NCI-H69 (cell line): ENCODE measurements at regions not wholly inside any gene's neighbourhood (a gene's known extent, or its start where the extent isn't known, plus 50 kb on each side); places are given as distances from the start of the nearest gene placed in this dataset.
A peak's percentile ranks its signal among the peaks of the same experiment; 100 is the strongest.

ENCODE experiments used
- DNase-seq: peaks from one replicate; lab custom pipeline; 2025; lab: John Stamatoyannopoulos, UW

DNA sequence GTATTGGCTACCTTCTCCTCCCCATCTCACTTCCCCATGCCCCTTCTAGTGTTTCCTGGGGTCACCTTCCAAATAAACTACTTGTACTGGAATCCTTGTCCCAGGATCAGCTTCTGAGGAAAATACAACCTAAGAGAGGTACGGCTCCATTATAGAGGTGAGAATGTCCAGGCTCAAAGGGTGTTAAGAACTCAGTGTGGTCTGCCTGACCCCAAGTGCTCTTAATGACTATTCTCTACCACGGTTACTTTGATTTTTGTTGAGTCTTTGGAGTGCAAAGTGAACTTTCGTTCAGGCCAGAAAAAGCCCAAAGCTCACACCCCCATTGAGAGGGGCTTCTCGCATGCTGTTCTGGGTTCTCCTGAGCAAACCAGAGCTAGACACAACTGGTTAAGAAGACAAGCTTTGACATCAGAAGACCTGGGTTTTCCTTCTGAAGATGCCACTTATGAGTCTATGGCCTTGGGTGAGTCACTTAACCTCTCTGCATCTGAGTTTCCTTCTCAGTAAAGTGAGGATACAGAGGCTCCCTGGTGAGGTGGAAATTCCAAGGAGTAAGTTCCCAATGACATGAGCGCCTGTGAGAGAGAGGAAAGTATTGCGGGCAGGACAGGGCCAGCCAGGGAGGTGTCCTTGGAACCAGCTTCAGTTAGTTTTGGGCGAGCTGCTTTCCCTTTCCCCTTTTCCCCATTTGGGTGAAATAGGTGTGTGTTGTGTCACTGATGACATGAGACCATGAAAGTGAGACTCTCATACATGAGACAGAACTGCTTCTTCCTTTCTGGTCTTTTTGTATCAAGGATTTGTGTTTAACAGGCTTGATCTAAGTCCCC, 475.0 kb upstream of the PROK2 start:
- DNase-seq: no peak

DNA sequence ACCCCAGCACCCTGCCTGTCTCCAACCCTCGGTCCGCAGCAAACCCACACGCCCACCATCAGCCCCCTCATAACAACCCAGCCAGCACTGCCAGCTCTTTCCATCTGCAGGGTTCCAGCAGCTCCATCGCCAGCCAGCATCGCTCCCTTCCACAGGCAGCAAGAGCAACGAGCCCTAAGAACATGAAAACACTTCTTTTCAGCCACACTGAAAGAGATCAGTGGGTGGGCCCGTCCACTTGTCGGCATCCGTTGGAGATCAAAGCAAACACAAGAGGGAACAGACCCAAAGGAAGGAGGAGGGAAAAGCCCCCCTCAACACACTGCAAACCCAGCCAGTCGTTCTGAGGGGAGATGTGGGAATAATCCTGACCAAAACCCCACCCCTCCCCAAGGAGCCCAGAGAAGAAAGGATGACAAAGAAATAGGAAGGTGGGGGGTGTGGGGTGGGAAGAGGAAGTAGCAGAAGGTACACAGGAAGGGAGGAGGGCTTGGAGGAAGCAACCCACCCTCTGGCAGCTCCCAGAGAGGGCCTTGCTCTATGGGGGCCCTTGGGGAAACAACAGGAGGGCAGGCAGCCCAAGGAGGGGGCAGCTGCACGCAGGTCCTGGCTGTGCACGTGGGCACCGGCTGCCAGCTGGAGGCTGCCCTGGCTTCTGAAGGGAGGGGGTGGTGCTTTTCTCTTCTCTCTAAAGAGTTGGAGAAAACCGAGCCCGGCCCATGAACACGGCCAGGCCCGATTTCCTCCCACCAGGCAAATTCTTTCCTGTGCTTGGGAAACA, 473.6 kb upstream of the PROK2 start:
- peak; percentile 90 for DNase-seq

DNA sequence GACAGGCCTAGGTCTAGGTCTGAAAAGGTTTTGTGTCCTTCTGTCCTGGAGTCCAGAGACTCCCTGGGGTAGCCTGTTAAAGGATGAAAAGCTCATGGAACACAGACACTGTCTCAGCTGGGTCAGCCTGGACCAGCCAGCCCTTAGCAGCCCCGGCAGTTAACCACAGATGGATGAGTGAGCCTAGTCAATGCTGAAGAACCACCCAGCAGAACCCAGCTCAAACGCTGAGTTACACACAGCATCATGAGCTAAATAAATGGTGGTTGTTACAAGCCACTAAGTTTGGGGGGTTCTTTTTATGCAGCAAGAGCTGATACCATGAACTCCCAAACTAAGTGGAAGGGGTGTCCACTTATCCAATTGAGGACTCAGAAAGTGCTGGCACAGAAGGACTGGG, 472.8 kb upstream of the PROK2 start:
- DNase-seq: no peak

DNA sequence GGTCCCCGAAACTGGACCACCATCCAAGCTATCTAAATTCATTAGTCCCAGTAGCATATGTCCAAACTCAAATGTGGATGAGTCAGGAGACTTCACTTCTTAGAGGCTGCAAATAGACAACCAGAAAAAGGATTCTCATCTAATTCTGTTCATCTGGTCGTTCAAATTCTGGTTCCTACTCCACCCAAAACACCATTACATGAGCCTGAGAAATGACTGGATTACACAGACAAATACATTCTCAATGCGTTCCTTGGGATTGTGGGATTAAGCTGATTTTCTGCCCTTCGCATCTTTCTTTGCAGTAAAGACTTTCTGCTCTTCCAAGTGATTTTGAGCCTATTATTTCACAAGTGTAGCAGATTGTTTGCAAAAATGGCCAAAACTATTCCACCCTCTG, 472.3 kb upstream of the PROK2 start:
- DNase-seq: no peak

DNA sequence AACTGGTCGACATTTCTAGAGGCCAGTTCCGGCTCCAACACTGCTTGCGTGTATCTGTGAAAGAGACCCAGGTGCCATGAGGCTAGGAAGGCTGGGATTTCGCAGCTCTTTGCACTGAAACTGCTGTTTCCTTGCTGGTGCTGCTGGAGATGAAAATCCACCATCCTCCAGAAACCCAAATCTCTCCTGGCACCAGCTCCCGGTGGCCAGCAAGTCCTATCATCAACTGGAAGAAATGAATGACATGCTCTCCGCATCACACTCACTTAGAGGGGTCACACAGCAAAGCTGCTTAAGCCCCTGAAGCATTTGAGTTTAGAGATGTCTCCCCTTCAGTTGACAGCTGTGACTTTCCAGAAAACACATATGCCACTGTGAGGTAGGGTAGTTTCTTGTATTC, 471.8 kb upstream of the PROK2 start:
- no peak for DNase-seq

DNA sequence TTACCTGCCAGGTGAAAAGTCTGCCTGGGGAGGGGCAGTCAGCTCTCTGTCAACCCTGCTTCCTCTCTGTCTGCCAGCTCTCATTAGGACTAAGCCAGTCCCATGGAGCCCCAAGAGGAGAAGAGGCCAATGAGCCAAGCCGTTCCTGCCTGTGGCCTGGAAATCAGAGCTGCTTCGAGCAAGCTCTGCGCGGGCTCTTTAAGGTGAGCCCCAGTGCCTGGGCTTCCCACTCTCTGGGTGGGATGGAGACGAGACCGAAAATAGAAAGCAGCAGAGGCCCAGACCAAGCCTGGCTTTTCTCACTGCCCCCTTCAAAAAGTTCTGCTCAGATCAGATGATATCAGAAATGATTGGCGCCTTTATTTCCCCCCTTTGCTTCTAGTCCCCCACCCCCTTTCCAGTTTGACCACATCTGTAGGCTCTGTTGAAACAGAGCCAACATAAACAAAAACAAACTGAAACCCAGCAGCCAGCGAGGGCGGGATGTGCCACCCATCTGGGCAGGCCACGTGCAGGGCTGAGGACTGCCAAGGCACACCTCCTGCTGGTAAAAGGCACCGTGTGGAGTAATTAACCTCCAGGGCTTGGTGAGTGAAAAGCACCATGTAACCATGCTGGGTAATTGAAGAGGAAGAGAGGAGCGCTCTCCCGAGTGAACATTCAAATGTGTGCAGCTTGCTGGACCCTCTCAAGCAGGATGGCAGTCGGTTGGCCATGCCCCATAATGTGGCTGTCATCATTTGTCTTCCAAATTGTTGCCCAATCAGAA, 471.0 kb upstream of the PROK2 start:
- DNase-seq: peak; percentile 97

DNA sequence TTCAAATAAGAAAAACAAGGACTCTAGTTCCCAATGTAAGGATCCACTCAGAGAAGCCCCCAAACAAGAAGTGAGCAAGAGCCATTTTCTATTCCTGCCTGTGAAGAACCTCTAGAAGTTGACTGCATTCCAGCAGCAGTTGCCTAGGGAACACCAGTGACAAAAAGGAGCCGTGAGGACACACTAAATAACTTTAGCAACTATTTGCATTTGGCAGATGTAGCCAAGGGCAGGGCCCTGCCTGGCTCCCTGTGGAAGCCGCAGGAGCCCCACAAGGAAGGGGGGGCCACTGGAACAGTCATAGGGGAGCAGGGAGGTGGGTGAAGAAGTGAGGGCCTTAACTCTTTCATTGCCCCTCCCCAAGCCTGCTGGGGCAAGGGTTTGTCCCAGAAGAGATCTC, 470.2 kb upstream of the PROK2 start:
- DNase-seq: peak; percentile 82

DNA sequence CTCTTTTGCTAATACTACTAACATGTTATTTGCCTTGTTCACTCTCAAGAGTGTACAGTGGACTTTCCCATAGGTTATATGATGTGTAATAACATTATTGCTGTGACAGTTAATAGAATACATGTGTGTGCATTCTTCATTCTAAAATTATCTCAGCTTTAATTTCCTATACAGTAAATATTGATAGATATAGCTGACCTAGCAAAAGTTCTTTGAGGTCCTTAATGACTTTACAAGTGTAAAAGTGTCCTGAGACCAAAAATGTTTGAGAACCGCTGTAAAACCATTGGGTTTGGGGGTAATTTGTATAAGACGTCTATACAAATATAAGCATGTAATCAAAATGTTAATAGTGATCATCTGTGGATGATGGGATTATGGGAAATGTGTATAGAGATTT, 469.5 kb upstream of the PROK2 start:
- DNase-seq: no peak

DNA sequence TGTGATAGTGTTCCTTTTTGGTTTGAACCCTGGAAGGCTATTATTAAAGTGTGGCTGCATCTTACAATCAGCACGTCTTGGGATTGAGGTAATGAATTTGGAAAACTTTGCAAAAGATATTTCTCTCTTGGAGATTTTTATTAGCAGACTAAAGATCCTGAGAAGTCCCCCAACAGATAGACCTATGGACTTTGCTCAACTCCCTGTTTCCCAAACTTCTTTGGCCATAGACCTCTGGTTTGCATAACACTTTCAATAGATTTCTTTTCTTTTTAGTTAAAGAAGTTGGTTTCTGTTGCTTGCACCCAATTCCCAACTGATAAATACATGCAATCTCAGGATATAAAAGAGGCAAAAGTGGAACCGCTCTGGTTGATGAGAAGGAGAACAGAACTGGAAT, 465.8 kb upstream of the PROK2 start:
- DNase-seq: no peak

DNA sequence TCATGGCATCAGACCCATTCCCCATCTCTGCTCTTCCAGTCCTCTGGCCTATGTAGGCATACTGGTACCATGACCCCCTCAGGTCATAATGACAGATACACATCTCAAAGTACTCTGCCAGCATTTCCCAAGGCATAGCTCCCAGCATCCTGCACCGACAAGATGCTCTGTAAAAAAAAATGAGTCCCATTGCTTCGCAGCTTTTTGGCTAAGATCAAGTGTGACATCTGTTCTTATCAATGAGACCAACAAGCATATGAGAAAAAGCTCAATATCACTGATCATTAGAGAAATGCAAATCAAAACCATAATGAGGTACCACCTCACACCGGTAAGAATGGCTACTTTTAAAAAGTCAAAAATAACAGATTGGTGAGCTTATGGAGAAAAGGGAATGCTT, 463.9 kb upstream of the PROK2 start:
- no peak for DNase-seq

DNA sequence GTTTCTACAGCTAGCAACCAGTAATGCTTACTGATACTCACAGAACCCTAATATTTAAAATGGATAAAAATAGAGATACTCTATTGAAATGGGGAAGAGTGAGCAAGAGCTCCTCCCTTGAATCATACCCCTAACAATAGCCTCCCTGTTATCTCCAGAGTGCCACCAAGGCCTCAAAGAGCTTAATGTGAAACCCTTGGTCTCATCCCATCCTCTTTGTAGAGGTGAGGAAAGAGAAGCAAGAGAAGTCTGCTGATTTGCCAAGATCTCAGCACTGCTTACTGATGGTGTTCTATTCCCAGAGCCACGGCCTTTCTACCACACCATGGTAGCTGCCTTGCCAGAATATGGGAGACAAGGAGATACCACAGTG, 463.4 kb upstream of the PROK2 start:
- DNase-seq: no peak

DNA sequence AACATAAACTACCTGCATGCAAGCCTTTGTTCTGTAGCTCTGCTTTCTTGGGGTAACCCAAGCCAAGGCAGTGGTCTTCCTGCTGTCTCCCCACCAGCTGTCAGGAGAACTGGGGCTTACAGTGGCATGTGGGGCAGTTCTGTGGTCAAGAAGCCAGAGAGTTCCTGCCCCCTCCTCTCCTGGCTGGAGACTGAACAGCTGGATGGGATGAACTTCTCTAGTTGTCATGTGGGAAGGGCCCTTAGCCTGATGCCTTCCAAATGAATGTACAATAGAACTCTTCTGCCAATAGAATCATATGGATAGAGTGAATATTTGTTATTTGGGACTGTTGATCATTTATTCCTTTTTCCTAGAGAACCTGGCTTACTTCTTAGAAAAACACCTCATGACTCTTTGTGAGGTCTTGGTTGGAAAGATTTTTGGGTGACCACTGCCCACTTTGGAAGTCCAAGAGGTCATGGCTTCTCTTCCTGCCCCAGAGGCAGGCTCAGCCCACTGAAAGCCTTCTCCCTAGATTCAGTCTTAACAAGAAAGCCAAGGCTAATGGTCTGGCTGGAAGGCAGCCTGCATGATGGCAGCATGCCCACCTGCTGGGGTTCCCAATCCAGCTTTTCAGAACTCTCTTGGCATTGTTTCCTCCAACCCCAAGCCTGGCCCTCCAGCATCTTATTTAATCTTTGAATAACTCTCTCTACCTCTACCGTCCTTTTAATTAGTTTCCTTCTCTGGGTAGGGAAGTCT, 462.9 kb upstream of the PROK2 start:
- no peak for DNase-seq

DNA sequence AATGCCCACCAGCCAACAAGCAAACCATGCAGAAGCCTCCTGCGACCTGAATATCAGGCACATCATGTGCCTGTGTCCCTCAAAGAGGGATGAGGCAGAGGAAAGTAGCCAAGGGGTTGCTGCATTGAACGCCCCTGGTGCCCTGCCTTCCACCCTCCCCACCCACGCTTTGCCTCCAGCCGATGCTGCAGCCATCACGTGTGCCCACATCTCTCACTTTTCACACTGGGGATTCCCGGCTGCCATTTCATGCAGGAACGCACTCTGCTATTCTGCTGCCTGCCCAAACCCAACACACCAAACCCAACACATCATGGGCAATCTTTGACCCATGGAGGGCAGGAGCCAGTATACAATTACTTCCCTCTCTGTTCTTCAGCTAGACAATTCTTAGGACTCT, 462.2 kb upstream of the PROK2 start:
- no peak for DNase-seq

DNA sequence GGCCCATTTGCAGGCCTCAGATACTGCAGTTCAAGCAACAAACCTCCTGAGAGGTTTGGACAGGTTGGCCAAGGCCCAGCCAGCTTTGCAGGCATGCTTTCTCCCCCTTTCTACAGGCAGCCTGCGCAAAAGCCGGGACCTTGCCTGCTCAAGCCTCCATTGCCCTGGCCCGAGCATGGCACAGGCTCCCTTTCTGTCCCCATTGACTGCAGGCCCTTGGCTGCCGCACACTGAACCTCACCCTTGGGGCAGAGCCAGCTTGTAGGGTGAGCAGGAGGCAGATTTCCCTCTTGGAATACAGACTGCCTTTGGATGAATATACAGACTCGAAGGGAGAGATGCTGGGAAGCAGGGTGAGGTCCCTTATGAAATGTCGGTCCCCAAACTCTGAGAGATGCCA, 461.7 kb upstream of the PROK2 start:
- no peak for DNase-seq

DNA sequence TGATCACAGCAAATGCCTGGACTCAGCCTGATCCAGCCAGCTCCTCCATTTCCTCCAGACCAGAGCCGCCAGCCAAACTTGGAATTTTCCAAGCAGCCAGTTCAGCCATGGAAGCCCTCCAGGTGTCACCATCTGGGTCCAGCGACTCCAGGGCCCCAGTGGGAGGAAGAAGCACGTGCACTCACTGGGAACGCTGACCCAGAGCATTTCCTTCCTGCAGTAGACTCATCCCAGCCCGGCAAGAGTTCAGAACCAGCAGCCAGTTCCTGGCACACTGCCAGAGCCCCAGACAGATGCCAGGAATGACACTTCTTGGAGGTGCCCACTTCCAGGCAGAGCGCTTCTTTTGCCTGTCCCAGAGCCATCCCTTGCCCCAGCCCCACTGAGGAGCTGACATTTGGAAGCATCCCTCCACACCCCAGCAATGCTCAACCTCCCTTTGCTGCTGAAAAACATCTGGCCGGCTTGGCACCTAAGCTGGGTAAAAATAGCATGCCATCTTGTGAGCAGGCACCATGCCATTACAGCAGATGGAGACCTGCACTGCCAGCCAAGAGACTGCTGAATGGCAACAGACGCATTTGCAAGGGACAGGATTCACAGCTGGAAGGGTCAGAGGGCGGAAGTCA, 460.3 kb upstream of the PROK2 start:
- peak; percentile 73 for DNase-seq

DNA sequence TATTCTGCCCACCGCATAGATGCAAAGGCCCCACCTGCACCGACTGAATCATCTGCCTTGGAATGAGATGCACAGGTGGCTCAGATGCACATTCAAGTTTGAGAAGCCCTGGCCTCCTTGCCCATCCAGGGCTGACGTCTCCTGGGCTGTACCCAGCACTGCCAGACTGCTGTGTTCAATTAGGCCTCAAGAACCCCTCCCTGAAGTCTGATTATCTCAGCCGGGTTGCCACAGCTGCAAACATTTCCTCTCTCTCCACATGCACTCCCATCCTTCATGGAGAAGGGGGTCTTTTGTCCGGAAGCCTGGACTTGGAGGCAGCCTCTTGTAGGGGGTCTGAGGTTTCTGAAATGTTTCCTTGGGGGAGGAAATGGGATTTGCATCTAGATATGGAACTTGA, 459.4 kb upstream of the PROK2 start:
- DNase-seq: no peak

DNA sequence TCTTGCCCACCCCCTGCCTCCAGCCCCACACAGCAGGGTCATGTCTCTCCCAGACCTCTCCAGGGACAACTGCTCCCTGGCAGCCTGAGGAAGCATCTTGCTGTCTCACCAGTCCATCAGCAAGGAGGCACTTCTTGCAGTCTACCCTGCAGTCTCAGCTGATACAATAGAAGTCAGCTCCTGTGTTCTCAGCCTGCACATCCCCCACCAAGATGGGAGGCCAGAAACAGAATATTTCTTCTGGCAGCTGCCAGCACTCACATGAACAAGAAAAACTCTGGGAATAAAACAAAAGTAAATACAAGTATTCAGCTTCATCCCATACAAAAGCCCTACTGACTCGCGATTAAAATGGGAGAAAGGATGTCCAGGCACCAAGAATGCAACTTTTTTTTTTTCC, 457.4 kb upstream of the PROK2 start:
- DNase-seq: no peak

DNA sequence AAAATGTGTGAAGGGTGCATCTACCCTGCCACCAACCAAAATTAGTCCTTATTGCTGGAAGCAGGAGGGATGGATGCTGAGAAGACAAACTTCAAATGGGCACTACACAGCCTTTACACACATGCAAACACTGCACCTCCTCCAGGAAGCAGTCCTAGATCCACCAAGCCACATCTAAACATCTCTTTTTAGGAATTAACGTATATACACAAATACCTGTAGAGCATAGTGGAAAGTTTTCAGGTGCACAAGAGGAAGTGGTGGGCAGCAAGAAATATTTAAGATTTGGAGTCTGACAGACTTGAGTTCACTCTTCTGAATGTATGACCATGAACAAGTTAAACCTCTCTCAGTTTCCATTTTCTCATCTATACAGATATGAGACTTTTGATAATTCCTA, 456.6 kb upstream of the PROK2 start:
- DNase-seq: no peak

DNA sequence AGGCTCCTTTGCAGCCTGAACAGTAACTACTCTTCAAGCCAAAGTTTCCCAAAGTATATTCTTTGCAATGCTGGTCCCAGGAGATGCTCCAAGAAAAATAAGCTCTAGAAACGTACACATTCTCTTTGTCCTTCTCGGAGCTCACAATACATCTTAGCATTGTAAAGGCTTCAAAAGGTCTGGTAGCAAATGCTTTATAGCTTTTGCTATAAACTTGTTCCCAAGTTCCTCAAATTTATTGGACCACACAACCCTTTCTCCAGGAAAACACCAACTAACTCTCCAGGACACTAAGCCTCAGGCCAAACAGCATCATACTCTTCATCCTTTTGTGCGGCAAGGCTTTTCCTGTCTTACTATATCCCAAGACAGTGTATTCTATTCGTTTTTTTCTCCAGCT, 455.6 kb upstream of the PROK2 start:
- no peak for DNase-seq

DNA sequence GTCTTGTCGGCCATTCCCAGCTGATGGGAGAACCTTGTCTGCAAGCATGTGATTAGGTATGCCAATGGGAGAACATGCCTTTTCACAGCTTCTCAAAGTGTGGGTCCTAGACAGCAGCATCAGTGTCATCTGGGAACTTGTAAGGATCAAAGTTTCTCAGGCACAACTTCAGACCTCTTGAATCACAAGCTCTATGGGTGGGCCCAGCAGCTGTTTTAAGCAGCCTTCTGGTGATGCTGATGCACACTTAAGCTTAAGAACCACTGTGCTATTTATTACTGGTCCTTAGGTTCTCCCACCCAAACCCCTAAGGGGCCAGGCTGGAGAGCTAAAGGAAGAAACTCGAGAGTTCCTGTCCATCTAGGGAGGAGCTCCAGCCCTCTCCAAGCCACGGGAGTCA, 453.9 kb upstream of the PROK2 start:
- no peak for DNase-seq

DNA sequence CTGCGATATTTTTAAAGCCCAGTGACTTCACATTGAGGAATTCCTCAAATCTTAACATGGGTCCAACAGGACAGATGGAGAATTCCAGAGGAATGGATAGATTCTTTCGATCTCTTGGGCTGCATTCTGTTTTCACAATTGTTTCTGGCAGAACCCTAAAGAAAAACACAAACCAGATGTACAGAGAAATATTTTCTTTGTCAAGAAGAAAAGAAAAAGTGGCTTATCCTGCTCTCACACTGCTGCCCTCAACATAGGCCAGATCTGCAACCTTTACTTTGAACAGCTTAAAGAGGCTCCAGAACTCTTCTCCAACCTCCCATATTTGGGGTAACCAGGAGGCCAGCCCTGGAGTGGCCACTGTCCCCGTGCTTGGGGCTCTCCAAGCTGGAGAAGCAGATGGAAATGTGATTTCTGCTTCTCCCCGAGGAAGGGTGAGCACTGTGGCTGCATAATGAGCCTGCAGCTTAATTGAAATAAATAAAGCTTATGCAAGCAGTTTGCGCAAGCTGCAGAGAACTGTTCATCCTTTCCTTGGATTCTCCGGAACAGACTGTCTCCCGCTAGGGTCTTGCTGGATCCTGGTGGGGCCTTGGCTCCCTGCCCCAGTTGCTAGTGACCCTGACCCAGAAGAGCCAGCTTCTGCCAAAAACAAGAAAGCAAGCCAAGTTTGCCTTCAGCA, 453.2 kb upstream of the PROK2 start:
- DNase-seq: no peak
